Endothelial cell of umbilical vein (primary cell): ENCODE measurements at regions not wholly inside any gene's neighbourhood (a gene's known extent, or its start where the extent isn't known, plus 50 kb on each side); places are given as distances from the start of the nearest gene placed in this dataset.

Source experiments
- POLR2A ChIP-seq: IDR thresholded peaks from 2 replicates; pipeline ENCODE4 v1.6.1; 2012; ENCODE audit warnings: low read depth, mild to moderate bottlenecking, control low read depth, low read length
- TF ChIP-seq, protein P1 (sequence below), 2 donors: IDR thresholded peaks; 1 replicate in 1 of 2; 2 replicates in 1 of 2; pipeline ENCODE4 v1.5.1; 2011; ENCODE audit warnings: low read length in 2 of 2, mild to moderate bottlenecking in 2 of 2, moderate library complexity in 2 of 2, control low read depth in 1 of 2, inconsistent platforms in 1 of 2, low read depth in 1 of 2; ENCODE audit not compliant: insufficient read depth in 1 of 2; ENCODE audit errors: extremely low read depth in 1 of 2

DNA sequence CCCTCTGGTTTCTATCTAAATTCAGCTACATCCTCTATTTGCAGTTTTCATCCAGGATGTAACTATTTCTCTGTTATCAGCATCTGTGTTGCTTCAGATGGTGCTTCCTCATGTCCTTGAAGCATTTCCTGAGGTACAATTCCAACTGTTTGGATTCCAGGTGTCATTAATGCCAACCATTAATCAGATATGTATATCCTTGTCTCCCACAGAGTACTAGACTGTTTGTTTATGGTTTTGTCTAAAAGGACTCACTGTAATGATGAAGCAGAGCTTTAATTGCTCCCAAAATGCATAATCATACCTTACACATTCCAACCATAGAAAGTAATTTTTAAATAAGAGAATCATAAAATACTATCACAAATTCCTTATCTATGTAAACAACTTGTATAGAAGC is 288.5 kb upstream of the MME start:
- TF ChIP-seq POLR2A: no peak
- TF ChIP-seq, protein P1, sequence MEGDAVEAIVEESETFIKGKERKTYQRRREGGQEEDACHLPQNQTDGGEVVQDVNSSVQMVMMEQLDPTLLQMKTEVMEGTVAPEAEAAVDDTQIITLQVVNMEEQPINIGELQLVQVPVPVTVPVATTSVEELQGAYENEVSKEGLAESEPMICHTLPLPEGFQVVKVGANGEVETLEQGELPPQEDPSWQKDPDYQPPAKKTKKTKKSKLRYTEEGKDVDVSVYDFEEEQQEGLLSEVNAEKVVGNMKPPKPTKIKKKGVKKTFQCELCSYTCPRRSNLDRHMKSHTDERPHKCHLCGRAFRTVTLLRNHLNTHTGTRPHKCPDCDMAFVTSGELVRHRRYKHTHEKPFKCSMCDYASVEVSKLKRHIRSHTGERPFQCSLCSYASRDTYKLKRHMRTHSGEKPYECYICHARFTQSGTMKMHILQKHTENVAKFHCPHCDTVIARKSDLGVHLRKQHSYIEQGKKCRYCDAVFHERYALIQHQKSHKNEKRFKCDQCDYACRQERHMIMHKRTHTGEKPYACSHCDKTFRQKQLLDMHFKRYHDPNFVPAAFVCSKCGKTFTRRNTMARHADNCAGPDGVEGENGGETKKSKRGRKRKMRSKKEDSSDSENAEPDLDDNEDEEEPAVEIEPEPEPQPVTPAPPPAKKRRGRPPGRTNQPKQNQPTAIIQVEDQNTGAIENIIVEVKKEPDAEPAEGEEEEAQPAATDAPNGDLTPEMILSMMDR (IDR thresholded peaks at IDR 0.05; ENCODE audit: extremely low read depth in 1 of 2, insufficient read depth in 1 of 2, low read depth in 1 of 2, low read length in 2 of 2): no peak
